GM19023 (cell line): ENCODE measurements at regions not wholly inside any gene's neighbourhood (a gene's known extent, or its start where the extent isn't known, plus 50 kb on each side); places are given as distances from the start of the nearest gene placed in this dataset.

Experiments used
- ATAC-seq: cut with Tn5 transposase; IDR thresholded peaks from one replicate; pipeline ENCODE4 v1.9.1; 2021; ENCODE audit warnings: mild to moderate bottlenecking, moderate library complexity; ENCODE audit not compliant: unreplicated experiment

GRCh38 chr4:128512161-128512560 lies 224.5 kb upstream of the PGRMC2 start:
- ATAC-seq: no peak

GRCh38 chr4:128510850-128511249 lies 223.2 kb upstream of the PGRMC2 start:
- ATAC-seq: no peak

GRCh38 chr4:128502818-128503527 lies 215.4 kb upstream of the PGRMC2 start:
- ATAC-seq: no peak

- ATAC-seq: no peak
Observed at GRCh38 chr4:128501239-128501638, 213.6 kb upstream of the PGRMC2 start.

- no peak for ATAC-seq
Observed at GRCh38 chr4:128488055-128488705, 200.6 kb upstream of the PGRMC2 start.

- ATAC-seq: no peak
Observed at GRCh38 chr4:128484896-128485295, 197.3 kb upstream of the PGRMC2 start.

- no peak for ATAC-seq
Observed at GRCh38 chr4:128483816-128484215, 196.2 kb upstream of the PGRMC2 start.

- no peak for ATAC-seq
Observed at GRCh38 chr4:128483041-128483440, 195.4 kb upstream of the PGRMC2 start.

- no peak for ATAC-seq
Observed at GRCh38 chr4:128481752-128482480, 194.3 kb upstream of the PGRMC2 start.

- no peak for ATAC-seq
Observed at GRCh38 chr4:128480945-128481344, 193.3 kb upstream of the PGRMC2 start.

- ATAC-seq: no peak
Observed at GRCh38 chr4:128477540-128477939, 189.9 kb upstream of the PGRMC2 start.

- ATAC-seq: no peak
Observed at GRCh38 chr4:128475597-128475996, 188.0 kb upstream of the PGRMC2 start.

- ATAC-seq: no peak
Observed at GRCh38 chr4:128471576-128471975, 184.0 kb upstream of the PGRMC2 start.

- ATAC-seq: no peak
Observed at GRCh38 chr4:128470492-128471053, 183.0 kb upstream of the PGRMC2 start.

GRCh38 chr4:128468123-128468989 lies 180.7 kb upstream of the PGRMC2 start:
- no peak for ATAC-seq

GRCh38 chr4:128465523-128465922 lies 177.9 kb upstream of the PGRMC2 start:
- no peak for ATAC-seq

- no peak for ATAC-seq
Observed at GRCh38 chr4:128463006-128463405, 175.4 kb upstream of the PGRMC2 start.

GRCh38 chr4:128462103-128462783 lies 174.6 kb upstream of the PGRMC2 start:
- no peak for ATAC-seq

GRCh38 chr4:128461291-128462102 lies 173.9 kb upstream of the PGRMC2 start:
- peak; percentile 70 for ATAC-seq
